ENCODE measurements at regions not wholly inside any gene's neighbourhood (a gene's known extent, or its start where the extent isn't known, plus 50 kb on each side); places are given as distances from the start of the nearest gene placed in this dataset.

GRCh38 chr1:112247961-112248360 lies 148.1 kb upstream of the CTTNBP2NL start:
- Histone ChIP-seq H3K4me1 (ENCODE audit: insufficient read depth, low read length) (no peaks in the 10 kb centered on the region), H3K27me3 (ENCODE audit: insufficient read depth, low read length) (no peaks in the 10 kb centered on the region), H3K27ac (ENCODE audit: low read depth, low read length) (no peak overlapping the region), H3K4me3 (ENCODE audit: low read length) (no peak overlapping the region), H3K9me3 (ENCODE audit: insufficient read depth, low read depth, low read length) (no peaks in the 10 kb centered on the region), H3K9ac (ENCODE audit: low read depth, low read length) (no peak overlapping the region), H3K36me3 (ENCODE audit: insufficient read depth, low read length) (no peaks in the 10 kb centered on the region)
- WGBS, result 65% methylated on average over 2 of the region's 2 CpGs

GRCh38 chr1:112250892-112251291 lies 145.1 kb upstream of the CTTNBP2NL start:
- WGBS, result 93% methylated on average over 2 of the region's 2 CpGs
- no peak overlapping the region for H3K27ac ChIP-seq (ENCODE audit: low read depth, low read length)

GRCh38 chr1:112251766-112252506 lies 144.1 kb upstream of the CTTNBP2NL start:
- Histone ChIP-seq H3K27ac (ENCODE audit: low read depth, low read length) (no peak overlapping the region), H3K9me3 (ENCODE audit: insufficient read depth, low read depth, low read length) (no peaks in the 10 kb centered on the region), H3K9ac (ENCODE audit: low read depth, low read length) (no peak overlapping the region), H3K4me1 (ENCODE audit: insufficient read depth, low read length) (no peaks in the 10 kb centered on the region), H3K27me3 (ENCODE audit: insufficient read depth, low read length) (no peaks in the 10 kb centered on the region), H3K36me3 (ENCODE audit: insufficient read depth, low read length) (no peaks in the 10 kb centered on the region), H3K4me3 (ENCODE audit: low read length) (no peak overlapping the region)
- 93% methylated on average over 6 of the region's 6 CpGs for WGBS

More at GRCh38 chr1:112250892-112251291, 145.1 kb upstream of the CTTNBP2NL start:
- no peaks in the 10 kb centered on the region for H3K36me3 ChIP-seq (ENCODE audit: insufficient read depth, low read length)
- H3K9me3 ChIP-seq (ENCODE audit: insufficient read depth, low read depth, low read length), result no peaks in the 10 kb centered on the region
- H3K27me3 ChIP-seq (ENCODE audit: insufficient read depth, low read length), result no peaks in the 10 kb centered on the region
- H3K4me3 ChIP-seq (ENCODE audit: low read length), result no peak overlapping the region
- no peaks in the 10 kb centered on the region for H3K4me1 ChIP-seq (ENCODE audit: insufficient read depth, low read length)
- no peak overlapping the region for H3K9ac ChIP-seq (ENCODE audit: low read depth, low read length)

GRCh38 chr1:112253366-112253765 lies 142.6 kb upstream of the CTTNBP2NL start:
- 24% methylated on average over 2 of the region's 2 CpGs for WGBS
- H3K27me3 ChIP-seq (ENCODE audit: insufficient read depth, low read length), result no peaks in the 10 kb centered on the region
- no peaks in the 10 kb centered on the region for H3K36me3 ChIP-seq (ENCODE audit: insufficient read depth, low read length)
- no peak overlapping the region for H3K27ac ChIP-seq (ENCODE audit: low read depth, low read length)
- H3K9me3 ChIP-seq (ENCODE audit: insufficient read depth, low read depth, low read length), result no peaks in the 10 kb centered on the region
- no peak overlapping the region for H3K4me3 ChIP-seq (ENCODE audit: low read length)
- H3K9ac ChIP-seq (ENCODE audit: low read depth, low read length), result no peak overlapping the region
- no peaks in the 10 kb centered on the region for H3K4me1 ChIP-seq (ENCODE audit: insufficient read depth, low read length)

- no peaks in the 10 kb centered on the region for H3K36me3 ChIP-seq (ENCODE audit: insufficient read depth, low read length)
- WGBS, result 93% methylated on average over 1 of the region's 1 CpG
- no peaks in the 10 kb centered on the region for H3K4me1 ChIP-seq (ENCODE audit: insufficient read depth, low read length)
- no peaks in the 10 kb centered on the region for H3K27me3 ChIP-seq (ENCODE audit: insufficient read depth, low read length)
- no peak overlapping the region for H3K9ac ChIP-seq (ENCODE audit: low read depth, low read length)
- no peak overlapping the region for H3K27ac ChIP-seq (ENCODE audit: low read depth, low read length)
- no peaks in the 10 kb centered on the region for H3K9me3 ChIP-seq (ENCODE audit: insufficient read depth, low read depth, low read length)
- H3K4me3 ChIP-seq (ENCODE audit: low read length), result no peak overlapping the region
Observed at GRCh38 chr1:112255080-112255479, 140.9 kb upstream of the CTTNBP2NL start.

GRCh38 chr1:112256411-112256810 lies 139.6 kb upstream of the CTTNBP2NL start:
- Histone ChIP-seq H3K4me3 (ENCODE audit: low read length) (no peak overlapping the region), H3K9me3 (ENCODE audit: insufficient read depth, low read depth, low read length) (no peaks in the 10 kb centered on the region), H3K27me3 (ENCODE audit: insufficient read depth, low read length) (no peaks in the 10 kb centered on the region), H3K4me1 (ENCODE audit: insufficient read depth, low read length) (peaks cover 10% of the 10 kb centered on the region; the same call in 1 of the 2 replicates), H3K36me3 (ENCODE audit: insufficient read depth, low read length) (no peaks in the 10 kb centered on the region), H3K27ac (ENCODE audit: low read depth, low read length) (no peak overlapping the region), H3K9ac (ENCODE audit: low read depth, low read length) (no peak overlapping the region)
- no CpG with 5 or more reads among the region's 1 CpG for WGBS

- H3K4me3 ChIP-seq (ENCODE audit: low read length), result no peak overlapping the region
- H3K27me3 ChIP-seq (ENCODE audit: insufficient read depth, low read length), result no peaks in the 10 kb centered on the region
- peaks cover 10% of the 10 kb centered on the region; the same call in 1 of the 2 replicates for H3K4me1 ChIP-seq (ENCODE audit: insufficient read depth, low read length)
- WGBS, result 87% methylated on average over 7 of the region's 7 CpGs
- no peaks in the 10 kb centered on the region for H3K36me3 ChIP-seq (ENCODE audit: insufficient read depth, low read length)
- H3K9ac ChIP-seq (ENCODE audit: low read depth, low read length), result no peak overlapping the region
- H3K27ac ChIP-seq (ENCODE audit: low read depth, low read length), result no peak overlapping the region
- H3K9me3 ChIP-seq (ENCODE audit: insufficient read depth, low read depth, low read length), result no peaks in the 10 kb centered on the region
Observed at GRCh38 chr1:112257043-112257835, 138.8 kb upstream of the CTTNBP2NL start.

- Histone ChIP-seq H3K9me3 (ENCODE audit: insufficient read depth, low read depth, low read length) (no peaks in the 10 kb centered on the region), H3K27ac (ENCODE audit: low read depth, low read length) (no peak overlapping the region), H3K9ac (ENCODE audit: low read depth, low read length) (no peak overlapping the region), H3K27me3 (ENCODE audit: insufficient read depth, low read length) (no peaks in the 10 kb centered on the region), H3K36me3 (ENCODE audit: insufficient read depth, low read length) (no peaks in the 10 kb centered on the region), H3K4me3 (ENCODE audit: low read length) (no peak overlapping the region), H3K4me1 (ENCODE audit: insufficient read depth, low read length) (peaks cover 10% of the 10 kb centered on the region; the same call in 1 of the 2 replicates)
- 96% methylated on average over 1 of the region's 1 CpG for WGBS
Observed at GRCh38 chr1:112260699-112261098, 135.3 kb upstream of the CTTNBP2NL start.

- Histone ChIP-seq H3K36me3 (ENCODE audit: insufficient read depth, low read length) (no peaks in the 10 kb centered on the region), H3K27me3 (ENCODE audit: insufficient read depth, low read length) (no peaks in the 10 kb centered on the region), H3K9me3 (ENCODE audit: insufficient read depth, low read depth, low read length) (no peaks in the 10 kb centered on the region), H3K9ac (ENCODE audit: low read depth, low read length) (no peak overlapping the region), H3K27ac (ENCODE audit: low read depth, low read length) (no peak overlapping the region), H3K4me1 (ENCODE audit: insufficient read depth, low read length) (peaks cover 10% of the 10 kb centered on the region; the same call in 1 of the 2 replicates), H3K4me3 (ENCODE audit: low read length) (no peak overlapping the region)
- WGBS, result 55% methylated on average over 2 of the region's 2 CpGs
Observed at GRCh38 chr1:112262316-112262715, 133.7 kb upstream of the CTTNBP2NL start.

GRCh38 chr1:112263042-112263441 lies 133.0 kb upstream of the CTTNBP2NL start:
- no peaks in the 10 kb centered on the region for H3K36me3 ChIP-seq (ENCODE audit: insufficient read depth, low read length)
- H3K27ac ChIP-seq (ENCODE audit: low read depth, low read length), result no peak overlapping the region
- H3K9ac ChIP-seq (ENCODE audit: low read depth, low read length), result no peak overlapping the region
- no peaks in the 10 kb centered on the region for H3K27me3 ChIP-seq (ENCODE audit: insufficient read depth, low read length)
- WGBS, result 96% methylated on average over 6 of the region's 6 CpGs
- no peaks in the 10 kb centered on the region for H3K9me3 ChIP-seq (ENCODE audit: insufficient read depth, low read depth, low read length)
- peaks cover 10% of the 10 kb centered on the region; the same call in 1 of the 2 replicates for H3K4me1 ChIP-seq (ENCODE audit: insufficient read depth, low read length)
- H3K4me3 ChIP-seq (ENCODE audit: low read length), result no peak overlapping the region

GRCh38 chr1:112263453-112263852 lies 132.6 kb upstream of the CTTNBP2NL start:
- Histone ChIP-seq H3K36me3 (ENCODE audit: insufficient read depth, low read length) (no peaks in the 10 kb centered on the region), H3K27ac (ENCODE audit: low read depth, low read length) (no peak overlapping the region), H3K4me3 (ENCODE audit: low read length) (no peak overlapping the region), H3K9me3 (ENCODE audit: insufficient read depth, low read depth, low read length) (no peaks in the 10 kb centered on the region), H3K9ac (ENCODE audit: low read depth, low read length) (no peak overlapping the region), H3K27me3 (ENCODE audit: insufficient read depth, low read length) (no peaks in the 10 kb centered on the region), H3K4me1 (ENCODE audit: insufficient read depth, low read length) (peaks cover 10% of the 10 kb centered on the region; the same call in 1 of the 2 replicates)
- 94% methylated on average over 1 of the region's 1 CpG for WGBS
